H9 (cell line): ENCODE measurements at regions not wholly inside any gene's neighbourhood (a gene's known extent, or its start where the extent isn't known, plus 50 kb on each side); places are given as distances from the start of the nearest gene placed in this dataset.

Experiments
- DNase-seq: peaks from one replicate; pipeline ENCODE4 v3.0.0-alpha.2; 2017
- H2AFZ ChIP-seq: one replicate; pipeline ENCODE4 v1.6.1; 2013; ENCODE audit warnings: mild to moderate bottlenecking, low read length, control low read depth, moderate library complexity
- H2AK5ac ChIP-seq: 2 replicates; pipeline ENCODE4 v1.6.1; 2013; ENCODE audit warnings: low read length, control low read depth, mixed read lengths; ENCODE audit not compliant: insufficient read length
- H2BK120ac ChIP-seq: one replicate; pipeline ENCODE4 v1.6.1; 2013; ENCODE audit warnings: low read depth, mild to moderate bottlenecking, low read length, control low read depth, inconsistent platforms; ENCODE audit not compliant: poor library complexity, severe bottlenecking
- H2BK12ac ChIP-seq: 2 replicates; pipeline ENCODE4 v1.6.1; 2013; ENCODE audit warnings: low read length, control low read depth, mixed read lengths, low read depth; ENCODE audit not compliant: insufficient read length
- H2BK15ac ChIP-seq: 2 replicates; pipeline ENCODE4 v1.6.1; 2013; ENCODE audit warnings: low read depth, low read length, control low read depth
- H2BK20ac ChIP-seq: one replicate; pipeline ENCODE4 v1.6.1; 2013; ENCODE audit warnings: low read depth, mild to moderate bottlenecking, low read length, control low read depth, inconsistent platforms; ENCODE audit not compliant: poor library complexity, severe bottlenecking
- H2BK5ac ChIP-seq: 2 replicates; pipeline ENCODE4 v1.6.1; 2013; ENCODE audit warnings: low read length, control low read depth, mixed read lengths; ENCODE audit not compliant: insufficient read length
- H3K14ac ChIP-seq: 2 replicates; pipeline ENCODE4 v1.6.1; 2013; ENCODE audit warnings: low read length, control low read depth; ENCODE audit not compliant: insufficient read depth
- H3K18ac ChIP-seq: 2 replicates; pipeline ENCODE4 v1.6.1; 2013; ENCODE audit warnings: low read depth, mild to moderate bottlenecking, mixed read lengths, low read length, control low read depth; ENCODE audit not compliant: insufficient read length
- H3K23ac ChIP-seq: 2 replicates; pipeline ENCODE4 v1.6.1; 2013; ENCODE audit warnings: low read length, control low read depth, mixed read lengths, low read depth; ENCODE audit not compliant: insufficient read length
- H3K23me2 ChIP-seq: 2 replicates; pipeline ENCODE4 v1.6.1; 2013; ENCODE audit warnings: low read depth, mild to moderate bottlenecking, mixed read lengths, low read length, control low read depth; ENCODE audit not compliant: insufficient read length, poor library complexity, severe bottlenecking
- H3K27ac ChIP-seq: 2 replicates; pipeline ENCODE4 v1.5.1; 2013; ENCODE audit warnings: low read length, control low read depth, mixed read lengths, low read depth; ENCODE audit not compliant: insufficient read length
- H3K27me3 ChIP-seq: 2 replicates; pipeline ENCODE4 v1.6.1; 2013; ENCODE audit warnings: low read length, control low read depth, inconsistent platforms; ENCODE audit not compliant: insufficient read depth
- H3K4ac ChIP-seq: 2 replicates; pipeline ENCODE4 v1.6.1; 2013; ENCODE audit warnings: low read depth, mild to moderate bottlenecking, control low read depth, inconsistent platforms, low read length, moderate library complexity
- H3K4me1 ChIP-seq: 2 replicates; pipeline ENCODE4 v1.6.1; 2013; ENCODE audit warnings: low read length, control low read depth, inconsistent platforms; ENCODE audit not compliant: insufficient read depth
- H3K4me2 ChIP-seq: 2 replicates; pipeline ENCODE4 v1.6.1; 2013; ENCODE audit warnings: low read length, control low read depth, mixed read lengths; ENCODE audit not compliant: insufficient read length, insufficient read depth
- H3K56ac ChIP-seq: 2 replicates; pipeline ENCODE4 v1.6.1; 2013; ENCODE audit warnings: low read depth, mild to moderate bottlenecking, mixed read lengths, low read length, control low read depth; ENCODE audit not compliant: insufficient read length
- H3K79me1 ChIP-seq: 2 replicates; pipeline ENCODE4 v1.6.1; 2013; ENCODE audit warnings: low read depth, mild to moderate bottlenecking, moderate library complexity, low read length, control low read depth, inconsistent platforms; ENCODE audit not compliant: insufficient read depth, poor library complexity, severe bottlenecking
- H3K79me2 ChIP-seq: 2 replicates; pipeline ENCODE4 v1.6.1; 2013; ENCODE audit warnings: low read length, control low read depth, inconsistent platforms; ENCODE audit not compliant: insufficient read depth
- H3K9ac ChIP-seq: 2 replicates; pipeline ENCODE4 v1.6.1; 2013; ENCODE audit warnings: low read length, control low read depth, mixed read lengths; ENCODE audit not compliant: insufficient read length; ENCODE audit errors: extremely low read depth
- H3K9me3 ChIP-seq: one replicate; pipeline ENCODE4 v1.6.1; 2013; ENCODE audit warnings: low read depth, low read length, inconsistent platforms; ENCODE audit not compliant: control insufficient read depth
- H3T11ph ChIP-seq: one replicate; pipeline ENCODE4 v1.6.1; 2013; ENCODE audit warnings: mild to moderate bottlenecking, low read length, control low read depth, inconsistent platforms
- H4K20me1 ChIP-seq: one replicate; pipeline ENCODE4 v1.6.1; 2013; ENCODE audit not compliant: control insufficient read depth, insufficient read length, insufficient read depth
- H4K5ac ChIP-seq: 2 replicates; pipeline ENCODE4 v1.6.1; 2013; ENCODE audit warnings: low read depth, mild to moderate bottlenecking, mixed read lengths, low read length, control low read depth; ENCODE audit not compliant: insufficient read length
- H4K8ac ChIP-seq: replicated peaks from 2 replicates; pipeline ENCODE4 v1.6.1; 2013; ENCODE audit warnings: low read length, control low read depth, mixed read lengths, low read depth; ENCODE audit not compliant: insufficient read length
- H4K91ac ChIP-seq: 2 replicates; pipeline ENCODE4 v1.6.1; 2013; ENCODE audit warnings: low read depth, mild to moderate bottlenecking, moderate library complexity, mixed read lengths, low read length, control low read depth; ENCODE audit not compliant: insufficient read length
- H3K27ac Mint-ChIP-seq, 3 experiments: 2 replicates in 2 of 3; 3 replicates in 1 of 3; pipeline ENCODE4 v1.8.0; 2020 to 2021; ENCODE audit warnings: mixed read lengths in 3 of 3, mild to moderate bottlenecking in 1 of 3, moderate library complexity in 1 of 3
- H3K27me3 Mint-ChIP-seq: 2 replicates; pipeline ENCODE4 v1.8.0; 2021; ENCODE audit warnings: low read depth, mild to moderate bottlenecking, moderate library complexity, mixed read lengths
- H3K36me3 Mint-ChIP-seq, 3 experiments: 2 replicates in 2 of 3; 3 replicates in 1 of 3; pipeline ENCODE4 v1.8.0; 2020 to 2021; ENCODE audit warnings: low read depth in 3 of 3, mixed read lengths in 3 of 3; ENCODE audit not compliant: insufficient read depth in 1 of 3
- H3K4me1 Mint-ChIP-seq, 2 experiments: 2 replicates each; pipeline ENCODE4 v1.8.0; 2020; ENCODE audit warnings: mixed read lengths in 2 of 2
- H3K4me3 Mint-ChIP-seq, 2 experiments: 2 replicates in 1 of 2; 3 replicates in 1 of 2; pipeline ENCODE4 v1.8.0; 2020 to 2021; ENCODE audit warnings: mild to moderate bottlenecking in 2 of 2, mixed read lengths in 2 of 2, moderate library complexity in 1 of 2
- H3K9me3 Mint-ChIP-seq, 2 experiments: 2 replicates in 1 of 2; 3 replicates in 1 of 2; pipeline ENCODE4 v1.8.0; 2020; ENCODE audit warnings: mild to moderate bottlenecking in 2 of 2, mixed read lengths in 2 of 2, moderate library complexity in 1 of 2
- CTCF ChIP-seq: fragments of 200-600 bp; sonication (generic); conservative IDR thresholded peaks from 3 replicates; pipeline ENCODE4 v1.8.0; 2021; ENCODE audit warnings: antibody characterized with exemption, mild to moderate bottlenecking
- WGBS: extraction: QIAGEN DNeasy Blood & Tissue Kit; methylation state at CpG from one replicate; pipeline ENCODE4 v1.1.7; 2013; ENCODE audit warnings: missing lambda C conversion rate, low lambda C conversion rate, mixed read lengths; ENCODE audit not compliant: insufficient read length; ENCODE audit errors: extremely low coverage; 5-methylcytosine and 5-hydroxymethylcytosine counted together

- Histone ChIP-seq H3K18ac (no peak overlapping the region), H2AFZ (no peak overlapping the region), H3K14ac (no peak overlapping the region), H3K56ac (no peak overlapping the region), H2BK5ac (no peak overlapping the region), H2BK120ac (no peak overlapping the region), H4K20me1 (no peaks in the 10 kb centered on the region), H3K79me1 (no peaks in the 10 kb centered on the region), H4K91ac (no peak overlapping the region), H3K79me2 (no peaks in the 10 kb centered on the region), H2BK15ac (no peak overlapping the region), H3K4me2 (no peak overlapping the region), H2BK20ac (peak overlapping the region; percentile 64), H3K23ac (no peak overlapping the region), H3K27me3 (no peaks in the 10 kb centered on the region), H3K27ac (no peak overlapping the region), H3K9ac (no peak overlapping the region), H3K9me3 (no peaks in the 10 kb centered on the region), H2AK5ac (no peak overlapping the region), H3K4ac (no peak overlapping the region), H3K4me1 (peaks cover 9% of the 10 kb centered on the region; the same call in 1 of the 2 replicates), H3K23me2 (no peaks in the 10 kb centered on the region), H2BK12ac (no peak overlapping the region), H3T11ph (no peak overlapping the region), H4K5ac (no peak overlapping the region), H4K8ac (no peak overlapping the region)
- DNase-seq: no peak
- WGBS: no CpG with 5 or more reads among the region's 3 CpGs
- Mint-ChIP-seq H3K27me3 (no peaks in the 10 kb centered on the region), H3K36me3 (no peaks in the 10 kb centered on the region), H3K4me3 (no peak overlapping the region), H3K9me3 (no peaks in the 10 kb centered on the region), H3K4me1 (peaks cover 31 to 36% of the 10 kb centered on the region in 2 experiments), H3K27ac (peak overlapping the region in 1 of 3 experiments; percentile 65; a peak in 2 of 7 replicates)
- no peak for TF ChIP-seq CTCF
Measured at GRCh38 chr18:1050012-1050657, 145.5 kb downstream of the ADCYAP1 start.
